ENCODE measurements at regions not wholly inside any gene's neighbourhood (a gene's known extent, or its start where the extent isn't known, plus 50 kb on each side); places are given as distances from the start of the nearest gene placed in this dataset.

DNA sequence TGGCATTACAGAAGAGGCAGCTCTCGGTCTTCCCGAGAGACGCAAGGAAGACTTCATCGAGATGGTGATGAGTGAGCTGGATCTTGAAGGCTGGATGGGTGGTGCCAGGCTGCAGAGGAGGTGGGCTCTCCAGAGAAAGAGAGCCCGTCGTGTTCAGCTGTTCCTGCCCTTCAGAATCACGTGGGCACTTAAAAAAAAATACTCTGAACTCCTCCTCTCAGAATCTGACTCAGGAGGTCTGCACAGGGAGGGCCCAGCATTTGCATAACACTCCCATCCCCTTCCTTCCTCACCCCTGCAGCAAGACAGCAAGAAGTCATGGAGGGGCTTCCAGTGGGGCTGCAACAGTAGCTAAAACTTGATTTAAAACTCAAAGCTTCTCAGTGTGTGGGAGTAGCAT is 203.0 kb downstream of the ATPSCKMT start:
- TF ChIP-seq, protein P1, sequence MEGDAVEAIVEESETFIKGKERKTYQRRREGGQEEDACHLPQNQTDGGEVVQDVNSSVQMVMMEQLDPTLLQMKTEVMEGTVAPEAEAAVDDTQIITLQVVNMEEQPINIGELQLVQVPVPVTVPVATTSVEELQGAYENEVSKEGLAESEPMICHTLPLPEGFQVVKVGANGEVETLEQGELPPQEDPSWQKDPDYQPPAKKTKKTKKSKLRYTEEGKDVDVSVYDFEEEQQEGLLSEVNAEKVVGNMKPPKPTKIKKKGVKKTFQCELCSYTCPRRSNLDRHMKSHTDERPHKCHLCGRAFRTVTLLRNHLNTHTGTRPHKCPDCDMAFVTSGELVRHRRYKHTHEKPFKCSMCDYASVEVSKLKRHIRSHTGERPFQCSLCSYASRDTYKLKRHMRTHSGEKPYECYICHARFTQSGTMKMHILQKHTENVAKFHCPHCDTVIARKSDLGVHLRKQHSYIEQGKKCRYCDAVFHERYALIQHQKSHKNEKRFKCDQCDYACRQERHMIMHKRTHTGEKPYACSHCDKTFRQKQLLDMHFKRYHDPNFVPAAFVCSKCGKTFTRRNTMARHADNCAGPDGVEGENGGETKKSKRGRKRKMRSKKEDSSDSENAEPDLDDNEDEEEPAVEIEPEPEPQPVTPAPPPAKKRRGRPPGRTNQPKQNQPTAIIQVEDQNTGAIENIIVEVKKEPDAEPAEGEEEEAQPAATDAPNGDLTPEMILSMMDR (IDR thresholded peaks at IDR 0.05; ENCODE audit: poor library complexity, severe bottlenecking), result no peak
- TF ChIP-seq EZH2 (IDR thresholded peaks at IDR 0.05; ENCODE audit: borderline replicate concordance, insufficient read depth, low read length, poor library complexity, severe bottlenecking) (no peak), EP300 (conservative IDR thresholded peaks at IDR 0.05; ENCODE audit: poor library complexity, severe bottlenecking) (no peak), TAF1 (IDR thresholded peaks at IDR 0.05; ENCODE audit: low read depth) (no peak), SMC3 (conservative IDR thresholded peaks at IDR 0.05; ENCODE audit: poor library complexity) (no peak), MXI1 (conservative IDR thresholded peaks at IDR 0.05; ENCODE audit: poor library complexity, severe bottlenecking) (no peak)
- TF ChIP-seq, protein P2, sequence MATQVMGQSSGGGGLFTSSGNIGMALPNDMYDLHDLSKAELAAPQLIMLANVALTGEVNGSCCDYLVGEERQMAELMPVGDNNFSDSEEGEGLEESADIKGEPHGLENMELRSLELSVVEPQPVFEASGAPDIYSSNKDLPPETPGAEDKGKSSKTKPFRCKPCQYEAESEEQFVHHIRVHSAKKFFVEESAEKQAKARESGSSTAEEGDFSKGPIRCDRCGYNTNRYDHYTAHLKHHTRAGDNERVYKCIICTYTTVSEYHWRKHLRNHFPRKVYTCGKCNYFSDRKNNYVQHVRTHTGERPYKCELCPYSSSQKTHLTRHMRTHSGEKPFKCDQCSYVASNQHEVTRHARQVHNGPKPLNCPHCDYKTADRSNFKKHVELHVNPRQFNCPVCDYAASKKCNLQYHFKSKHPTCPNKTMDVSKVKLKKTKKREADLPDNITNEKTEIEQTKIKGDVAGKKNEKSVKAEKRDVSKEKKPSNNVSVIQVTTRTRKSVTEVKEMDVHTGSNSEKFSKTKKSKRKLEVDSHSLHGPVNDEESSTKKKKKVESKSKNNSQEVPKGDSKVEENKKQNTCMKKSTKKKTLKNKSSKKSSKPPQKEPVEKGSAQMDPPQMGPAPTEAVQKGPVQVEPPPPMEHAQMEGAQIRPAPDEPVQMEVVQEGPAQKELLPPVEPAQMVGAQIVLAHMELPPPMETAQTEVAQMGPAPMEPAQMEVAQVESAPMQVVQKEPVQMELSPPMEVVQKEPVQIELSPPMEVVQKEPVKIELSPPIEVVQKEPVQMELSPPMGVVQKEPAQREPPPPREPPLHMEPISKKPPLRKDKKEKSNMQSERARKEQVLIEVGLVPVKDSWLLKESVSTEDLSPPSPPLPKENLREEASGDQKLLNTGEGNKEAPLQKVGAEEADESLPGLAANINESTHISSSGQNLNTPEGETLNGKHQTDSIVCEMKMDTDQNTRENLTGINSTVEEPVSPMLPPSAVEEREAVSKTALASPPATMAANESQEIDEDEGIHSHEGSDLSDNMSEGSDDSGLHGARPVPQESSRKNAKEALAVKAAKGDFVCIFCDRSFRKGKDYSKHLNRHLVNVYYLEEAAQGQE (IDR thresholded peaks at IDR 0.05; ENCODE audit: borderline replicate concordance), result no peak

Data from neural cell (in vitro differentiated cells).